HG02885 (cell line): ENCODE measurements at regions not wholly inside any gene's neighbourhood (a gene's known extent, or its start where the extent isn't known, plus 50 kb on each side); places are given as distances from the start of the nearest gene placed in this dataset.

Experiments
- ATAC-seq: cut with Tn5 transposase; IDR thresholded peaks from one replicate; pipeline ENCODE4 v1.9.1; 2021; ENCODE audit warnings: mild to moderate bottlenecking; ENCODE audit not compliant: unreplicated experiment, poor library complexity

DNA sequence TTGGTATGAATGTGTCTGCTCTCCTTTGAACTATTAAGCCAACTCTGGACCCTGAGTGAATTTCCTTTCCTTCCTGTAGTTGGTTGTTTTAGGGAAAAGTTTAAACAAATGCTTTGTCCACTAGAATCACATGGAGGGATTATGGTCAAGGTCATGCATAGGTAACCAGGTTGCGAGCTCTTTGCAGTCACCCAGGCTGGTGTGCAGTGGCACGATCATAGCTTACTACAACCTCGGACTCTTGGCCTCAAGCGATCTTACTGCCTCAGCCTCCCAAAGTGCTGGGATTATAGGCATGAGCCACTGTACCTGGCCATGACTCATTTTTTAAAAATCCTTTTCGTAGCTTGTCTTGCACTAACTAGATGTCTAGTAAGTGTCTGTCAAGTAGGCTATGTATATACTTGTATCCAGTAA lies 88.0 kb upstream of the SOX4 start:
- ATAC-seq, result no peak

- ATAC-seq, result no peak
These were observed 87.4 kb upstream of the SOX4 start for GRCh38 chr6:21506126-21506525.

DNA sequence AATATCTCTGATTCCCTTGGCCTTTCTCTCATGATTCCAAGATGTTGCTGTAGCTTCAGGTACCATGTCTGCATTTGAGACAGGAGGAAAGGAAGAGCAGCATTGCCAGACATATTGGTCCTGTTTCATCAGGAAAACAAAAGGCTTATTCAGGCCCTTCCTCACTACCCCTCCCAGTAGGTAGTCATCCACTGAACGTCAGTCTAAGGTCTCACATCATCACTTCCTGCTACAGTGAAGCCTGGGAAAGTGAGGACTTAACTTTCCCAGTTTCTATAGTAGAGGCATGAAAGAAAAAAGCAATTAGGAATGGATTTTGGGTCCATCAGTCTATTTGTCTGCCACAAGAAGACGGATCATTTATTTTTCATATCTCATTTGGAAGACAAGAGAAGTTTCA lies 85.7 kb upstream of the SOX4 start:
- no peak for ATAC-seq

GRCh38 chr6:21508753-21509152 lies 84.8 kb upstream of the SOX4 start:
- no peak for ATAC-seq

- ATAC-seq, result no peak
These were observed 81.5 kb upstream of the SOX4 start for GRCh38 chr6:21511891-21512550.

GRCh38 chr6:21514288-21514687 lies 79.3 kb upstream of the SOX4 start:
- no peak for ATAC-seq

DNA sequence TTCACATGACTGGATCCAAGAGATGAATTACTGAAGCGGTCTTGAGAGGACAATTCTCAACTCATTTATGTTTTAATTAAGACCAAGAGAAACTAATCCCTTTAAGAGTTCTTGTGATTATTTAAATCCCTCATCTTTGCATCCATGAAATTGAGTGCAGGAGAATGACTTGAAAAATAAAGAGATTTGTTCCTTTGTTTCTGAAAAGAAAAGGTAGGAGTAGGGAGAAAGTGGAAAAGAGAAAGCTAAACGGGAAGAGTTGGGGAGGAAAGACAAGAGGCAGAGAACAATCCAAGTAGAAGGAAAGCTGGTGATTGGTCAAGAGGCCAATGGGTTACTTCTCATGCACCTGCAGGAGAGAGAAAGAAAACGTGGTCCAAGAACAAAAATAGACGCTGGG lies 75.2 kb upstream of the SOX4 start:
- ATAC-seq, result no peak

GRCh38 chr6:21519642-21520041 lies 73.9 kb upstream of the SOX4 start:
- ATAC-seq, result no peak

- no peak for ATAC-seq
These were observed 72.3 kb upstream of the SOX4 start for GRCh38 chr6:21521276-21521675.

GRCh38 chr6:21522143-21522747 lies 71.3 kb upstream of the SOX4 start:
- no peak for ATAC-seq

DNA sequence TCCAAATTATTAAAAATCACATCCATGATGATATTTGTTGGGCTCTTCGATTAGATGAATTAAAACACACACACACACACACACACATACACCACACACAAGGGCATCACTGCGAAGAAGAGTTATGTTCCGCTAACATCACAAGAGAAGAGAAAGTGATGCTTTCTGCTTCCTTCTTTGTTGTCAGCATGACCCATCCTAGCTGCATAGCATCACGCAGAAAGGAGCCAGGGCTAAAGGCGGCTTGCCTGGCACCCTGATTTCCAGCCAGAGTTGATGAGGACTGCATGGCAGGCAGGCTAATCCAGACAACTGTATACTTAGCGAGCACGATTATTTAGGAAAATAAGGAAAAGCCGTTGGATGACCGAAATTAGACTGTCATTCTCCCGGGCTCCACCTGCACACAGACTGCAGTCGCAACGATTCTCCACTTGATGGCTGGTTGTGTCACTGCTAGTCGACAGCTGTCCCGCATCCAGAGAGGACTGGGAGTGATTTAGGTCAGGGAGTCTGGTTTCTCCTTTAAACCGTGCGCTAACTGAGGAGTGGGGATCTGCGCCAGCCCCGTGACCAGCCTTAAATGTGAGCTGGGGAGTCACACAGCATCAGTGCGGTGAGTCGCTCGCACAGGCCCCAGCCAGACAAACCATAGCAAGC lies 70.6 kb upstream of the SOX4 start:
- no peak for ATAC-seq

- no peak for ATAC-seq
These were observed 69.9 kb upstream of the SOX4 start for GRCh38 chr6:21523652-21524051.

- no peak for ATAC-seq
These were observed 69.3 kb upstream of the SOX4 start for GRCh38 chr6:21524201-21524600.

DNA sequence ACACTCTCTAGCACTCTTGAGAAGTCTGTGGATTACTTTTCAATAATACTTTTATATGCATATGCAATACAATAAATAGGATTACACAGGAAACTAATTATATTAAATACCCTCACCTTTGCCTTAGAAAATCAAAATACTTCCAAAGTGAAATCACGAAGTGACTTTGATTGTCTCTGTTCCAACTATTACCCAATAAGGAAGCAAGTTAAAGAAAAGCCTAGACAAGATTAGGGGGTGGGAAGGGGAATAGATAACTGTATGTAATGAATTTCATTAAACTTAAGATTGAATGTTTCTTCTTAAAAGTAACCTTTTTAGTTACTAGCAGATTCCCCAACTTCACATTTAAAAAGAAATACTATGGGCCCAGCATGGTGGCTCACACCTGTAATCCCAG lies 66.6 kb upstream of the SOX4 start:
- no peak for ATAC-seq

GRCh38 chr6:21527731-21528130 lies 65.8 kb upstream of the SOX4 start:
- ATAC-seq, result no peak

DNA sequence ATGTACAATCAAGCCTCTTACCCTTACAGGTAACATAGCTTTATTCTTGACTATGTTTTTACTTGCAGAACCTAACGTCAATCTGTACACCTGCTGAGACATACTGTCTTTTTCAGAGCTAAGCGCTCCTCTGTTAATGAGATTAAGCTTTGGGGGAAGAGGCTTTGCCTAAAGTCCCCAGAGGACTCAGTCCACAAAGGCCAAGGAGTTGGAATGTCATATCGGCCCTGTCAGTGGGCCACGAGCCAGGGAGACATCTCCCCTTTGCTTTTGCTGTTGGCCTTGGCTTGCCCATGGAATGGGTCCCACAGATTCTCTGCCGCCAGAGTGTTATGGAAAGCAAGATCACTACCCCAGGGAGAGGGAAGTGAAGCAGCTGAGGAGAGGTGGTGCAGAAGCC lies 64.1 kb upstream of the SOX4 start:
- ATAC-seq, result no peak

GRCh38 chr6:21531393-21531792 lies 62.2 kb upstream of the SOX4 start:
- no peak for ATAC-seq

GRCh38 chr6:21533678-21534077 lies 59.9 kb upstream of the SOX4 start:
- ATAC-seq, result no peak

DNA sequence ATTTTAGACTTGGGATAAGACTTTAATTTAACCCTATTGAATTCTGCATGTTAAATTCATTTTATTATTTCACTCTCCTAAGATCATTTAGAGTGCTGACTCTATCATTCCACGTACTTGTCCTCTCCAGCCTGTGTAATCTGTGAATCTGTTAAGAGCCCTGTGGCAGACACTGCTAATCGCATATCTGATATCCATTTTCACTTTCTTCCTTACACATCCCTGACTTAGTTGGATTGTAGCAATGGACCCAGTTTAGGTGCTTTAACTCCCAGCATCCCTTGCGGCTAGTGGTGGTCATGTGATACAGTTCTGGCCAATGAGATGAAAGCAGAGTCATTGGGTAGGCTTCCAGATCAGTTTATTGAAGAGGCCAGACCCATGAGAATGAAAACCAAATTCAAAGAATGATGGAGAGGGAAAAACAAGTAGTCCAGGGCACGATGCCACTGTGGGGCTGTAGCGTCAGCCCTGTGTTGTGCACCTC lies 57.2 kb upstream of the SOX4 start:
- ATAC-seq, result no peak

GRCh38 chr6:21537637-21538036 lies 55.9 kb upstream of the SOX4 start:
- no peak for ATAC-seq

- ATAC-seq, result no peak
These were observed 55.3 kb upstream of the SOX4 start for GRCh38 chr6:21538186-21538798.
